DOHH2 (cell line): ENCODE measurements at regions not wholly inside any gene's neighbourhood (a gene's known extent, or its start where the extent isn't known, plus 50 kb on each side); places are given as distances from the start of the nearest gene placed in this dataset.
"Not testable (repeated sequence)": the region's sequence is repeated elsewhere in the genome, so short reads cannot be mapped to it uniquely, and the experiment has no call there.

ENCODE experiments used
- CTCF ChIP-seq: fragments of 200-600 bp; sonication (generic); IDR thresholded peaks from one replicate; pipeline ENCODE4 v1.5.1; 2014; ENCODE audit warnings: antibody characterized with exemption, mild to moderate bottlenecking, low read depth, low read length; ENCODE audit not compliant: poor library complexity, severe bottlenecking
- EZH2phosphoT487 ChIP-seq: fragments of 200-600 bp; sonication (generic); IDR thresholded peaks from 2 replicates; pipeline ENCODE4 v1.6.1; 2017; ENCODE audit warnings: borderline replicate concordance, mild to moderate bottlenecking, antibody characterized with exemption, low read length, moderate library complexity, mixed read lengths

GRCh38 chrX:140138065-140138464 is 172.7 kb upstream of the CXorf66 start:
- not testable (repeated sequence) for TF ChIP-seq CTCF, EZH2phosphoT487
